Calu3 (cell line): ENCODE measurements at regions not wholly inside any gene's neighbourhood (a gene's known extent, or its start where the extent isn't known, plus 50 kb on each side); places are given as distances from the start of the nearest gene placed in this dataset.

Source experiments
- BruUV-seq: library from RNA; stranded (reverse); fragments of 400-500 nt; replicated peaks from 2 replicates; lab custom pipeline; 2021; lab: Mats Ljungman, UMichigan
- CTCF ChIA-PET: fragments of 300-600 bp; sonication (Branson Sonifier 250); formaldehyde crosslinking; loops from one replicate; lab custom pipeline; 2022; ENCODE audit warnings: antibody characterized with exemption; lab: Charles Lee
- DNase-seq: peaks from one replicate; pipeline ENCODE4 v3.0.0; 2022
- H3K27ac Mint-ChIP-seq: one replicate; pipeline ENCODE4 v1.8.0; 2022; ENCODE audit warnings: mixed read lengths; ENCODE audit not compliant: unreplicated experiment
- H3K27me3 Mint-ChIP-seq: one replicate; pipeline ENCODE4 v1.8.0; 2022; ENCODE audit warnings: mixed read lengths; ENCODE audit not compliant: unreplicated experiment
- H3K36me3 Mint-ChIP-seq: one replicate; pipeline ENCODE4 v1.8.0; 2022; ENCODE audit warnings: mild to moderate bottlenecking, moderate library complexity, mixed read lengths; ENCODE audit not compliant: insufficient read depth, unreplicated experiment
- H3K4me1 Mint-ChIP-seq: one replicate; pipeline ENCODE4 v1.8.0; 2022; ENCODE audit warnings: mild to moderate bottlenecking, low read depth, mixed read lengths; ENCODE audit not compliant: unreplicated experiment
- H3K4me3 Mint-ChIP-seq: one replicate; pipeline ENCODE4 v1.8.0; 2022; ENCODE audit warnings: mild to moderate bottlenecking, low read depth, moderate library complexity, mixed read lengths; ENCODE audit not compliant: unreplicated experiment
- H3K9me3 Mint-ChIP-seq: one replicate; pipeline ENCODE4 v1.8.0; 2022; ENCODE audit warnings: low read depth, mixed read lengths; ENCODE audit not compliant: unreplicated experiment
- CTCF ChIP-seq: fragments of 200-600 bp; IDR thresholded peaks from one replicate; pipeline ENCODE4 v1.8.0; 2022; ENCODE audit warnings: antibody characterized with exemption; ENCODE audit not compliant: unreplicated experiment
- intact Hi-C: fragments of 100-400 bp; cut with micrococcal nuclease; formaldehyde crosslinking; loops from one replicate; pipeline ENCODE4 v1.10.0; 2022; ENCODE audit not compliant: unreplicated experiment

- H3K4me3 Mint-ChIP-seq = no peak overlapping the region
- intact Hi-C loops = no loop called here
- H3K4me1 Mint-ChIP-seq = no peaks in the 10 kb centered on the region
- H3K9me3 Mint-ChIP-seq = peaks cover 11% of the 10 kb centered on the region
- CTCF ChIA-PET = no interaction called here
- TF ChIP-seq CTCF = no peak
- no TSS peak for BruUV-seq
- no peaks in the 10 kb centered on the region for H3K36me3 Mint-ChIP-seq
- no peak for DNase-seq
- H3K27me3 Mint-ChIP-seq = no peaks in the 10 kb centered on the region
- H3K27ac Mint-ChIP-seq = no peak overlapping the region
These were observed 229.2 kb upstream of the B3GAT1 start for GRCh38 chr11:134640971-134641968.

- CTCF ChIA-PET = no interaction called here
- H3K4me3 Mint-ChIP-seq = no peak overlapping the region
- BruUV-seq = no TSS peak
- no peak overlapping the region for H3K27ac Mint-ChIP-seq
- DNase-seq = no peak
- no peaks in the 10 kb centered on the region for H3K36me3 Mint-ChIP-seq
- peaks cover 15% of the 10 kb centered on the region for H3K9me3 Mint-ChIP-seq
- no peak for TF ChIP-seq CTCF
- intact Hi-C loops = no loop called here
- H3K4me1 Mint-ChIP-seq = no peaks in the 10 kb centered on the region
- no peaks in the 10 kb centered on the region for H3K27me3 Mint-ChIP-seq
These were observed 228.5 kb upstream of the B3GAT1 start for GRCh38 chr11:134640536-134640935.

GRCh38 chr11:134639586-134640330 lies 227.7 kb upstream of the B3GAT1 start:
- no peak for TF ChIP-seq CTCF
- H3K4me3 Mint-ChIP-seq = no peak overlapping the region
- intact Hi-C loops = no loop called here
- DNase-seq = no peak
- no peaks in the 10 kb centered on the region for H3K27me3 Mint-ChIP-seq
- H3K4me1 Mint-ChIP-seq = no peaks in the 10 kb centered on the region
- H3K27ac Mint-ChIP-seq = no peak overlapping the region
- CTCF ChIA-PET = no interaction called here
- peaks cover 15% of the 10 kb centered on the region for H3K9me3 Mint-ChIP-seq
- no TSS peak for BruUV-seq
- H3K36me3 Mint-ChIP-seq = no peaks in the 10 kb centered on the region

GRCh38 chr11:134638796-134639430 lies 226.9 kb upstream of the B3GAT1 start:
- no peak overlapping the region for H3K27ac Mint-ChIP-seq
- H3K9me3 Mint-ChIP-seq = peaks cover 15% of the 10 kb centered on the region
- no TSS peak for BruUV-seq
- CTCF ChIA-PET = no interaction called here
- H3K27me3 Mint-ChIP-seq = no peaks in the 10 kb centered on the region
- no peak for DNase-seq
- H3K4me3 Mint-ChIP-seq = no peak overlapping the region
- no peaks in the 10 kb centered on the region for H3K4me1 Mint-ChIP-seq
- TF ChIP-seq CTCF = no peak
- H3K36me3 Mint-ChIP-seq = no peaks in the 10 kb centered on the region
- intact Hi-C loops = no loop called here
